OCI-LY1 (cell line): ENCODE measurements at regions not wholly inside any gene's neighbourhood (a gene's known extent, or its start where the extent isn't known, plus 50 kb on each side); places are given as distances from the start of the nearest gene placed in this dataset.

ENCODE experiments used
- H2AFZ ChIP-seq: fragments of 200-600 bp; sonication (generic), shearing (Covaris generic); 2 replicates; pipeline ENCODE4 v1.6.0; 2014; ENCODE audit warnings: antibody characterized with exemption, mild to moderate bottlenecking, low read length
- H3F3A ChIP-seq: fragments of 200-600 bp; sonication (generic), shearing (Covaris generic); 2 replicates; pipeline ENCODE4 v1.6.0; 2014; ENCODE audit warnings: mild to moderate bottlenecking, antibody characterized with exemption, low read length, moderate library complexity; ENCODE audit not compliant: insufficient read depth
- H3K27ac ChIP-seq: fragments of 200-600 bp; sonication (generic); 2 replicates; pipeline ENCODE4 v1.5.1; 2014; ENCODE audit warnings: low read length, mixed run types, mild to moderate bottlenecking, low read depth; ENCODE audit not compliant: poor library complexity, severe bottlenecking
- H3K27me3 ChIP-seq: fragments of 200-600 bp; sonication (generic); 2 replicates; pipeline ENCODE4 v1.6.0; 2014; ENCODE audit warnings: antibody characterized with exemption, mild to moderate bottlenecking, low read length, moderate library complexity; ENCODE audit not compliant: insufficient read depth
- H3K36me3 ChIP-seq: fragments of 200-600 bp; sonication (generic); 2 replicates; pipeline ENCODE4 v1.6.1; 2014; ENCODE audit warnings: mild to moderate bottlenecking, antibody characterized with exemption, low read length, moderate library complexity, mixed read lengths; ENCODE audit not compliant: insufficient read depth
- H3K4me1 ChIP-seq: fragments of 200-600 bp; sonication (generic); 2 replicates; pipeline ENCODE4 v1.5.1; 2014; ENCODE audit warnings: mild to moderate bottlenecking, low read length, moderate library complexity; ENCODE audit not compliant: insufficient read depth, severe bottlenecking
- H3K4me2 ChIP-seq: fragments of 200-600 bp; sonication (generic), shearing (Covaris generic); 2 replicates; pipeline ENCODE4 v1.6.1; 2014; ENCODE audit warnings: low read length
- H3K4me3 ChIP-seq: fragments of 200-600 bp; sonication (generic); 2 replicates; pipeline ENCODE4 v1.5.1; 2014; ENCODE audit warnings: low read length, low read depth, mild to moderate bottlenecking, mixed read lengths; ENCODE audit not compliant: poor library complexity, severe bottlenecking
- H3K79me2 ChIP-seq: fragments of 200-600 bp; shearing (Covaris generic); 2 replicates; pipeline ENCODE4 v1.6.1; 2016; ENCODE audit warnings: mixed run types, low read length, mixed read lengths; ENCODE audit not compliant: insufficient read depth
- H3K9ac ChIP-seq: fragments of 200-600 bp; sonication (generic), shearing (Covaris generic); 2 replicates; pipeline ENCODE4 v1.6.1; 2014; ENCODE audit warnings: mild to moderate bottlenecking, low read length, mixed read lengths
- H3K9me2 ChIP-seq: fragments of 200-600 bp; sonication (generic), shearing (Covaris generic); 2 replicates; pipeline ENCODE4 v1.6.1; 2014; ENCODE audit warnings: low read depth, mild to moderate bottlenecking, low read length, mixed read lengths
- H3K9me3 ChIP-seq: fragments of 200-600 bp; shearing (Covaris generic); 2 replicates; pipeline ENCODE4 v1.6.1; 2014; ENCODE audit warnings: low read length, mixed read lengths
- H4K20me1 ChIP-seq: fragments of 200-600 bp; sonication (generic), shearing (Covaris generic); 2 replicates; pipeline ENCODE4 v1.6.0; 2016; ENCODE audit warnings: mild to moderate bottlenecking, low read length; ENCODE audit not compliant: insufficient read depth
- EZH2 ChIP-seq: fragments of 200-600 bp; sonication (generic), shearing (Covaris generic); IDR thresholded peaks from 2 replicates; pipeline ENCODE4 v1.8.0; 2017; ENCODE audit warnings: borderline replicate concordance, mixed run types, mild to moderate bottlenecking, antibody characterized with exemption, low read length, moderate library complexity, mixed read lengths
- TF ChIP-seq, protein P1 (sequence below): fragments of 200-600 bp; sonication (generic), shearing (Covaris generic); IDR thresholded peaks from 2 replicates; pipeline ENCODE4 v1.5.1; 2017; ENCODE audit warnings: mild to moderate bottlenecking, antibody characterized with exemption, low read length, moderate library complexity, mixed read lengths

DNA sequence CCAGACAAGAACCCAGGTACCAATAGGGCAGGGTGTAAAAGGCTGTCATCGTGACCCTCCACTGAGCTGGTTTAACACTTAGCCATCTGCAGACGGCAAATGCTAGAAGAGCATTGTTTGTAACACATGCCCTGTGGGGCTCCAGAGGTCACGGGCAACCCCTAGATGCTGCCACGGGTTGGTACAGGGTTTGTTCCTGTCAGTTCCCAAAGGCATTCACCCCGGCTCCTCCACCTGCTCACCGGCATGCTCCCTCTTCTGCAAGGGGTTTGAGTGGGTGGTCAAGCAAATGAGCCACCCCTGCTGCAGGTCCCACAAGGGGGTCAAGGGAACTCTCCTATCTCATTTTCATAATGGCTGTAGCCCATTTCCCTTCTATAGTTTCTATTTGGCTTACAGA is 229.3 kb downstream of the ZPLD1 start:
- no peak for TF ChIP-seq EZH2
- TF ChIP-seq, protein P1, sequence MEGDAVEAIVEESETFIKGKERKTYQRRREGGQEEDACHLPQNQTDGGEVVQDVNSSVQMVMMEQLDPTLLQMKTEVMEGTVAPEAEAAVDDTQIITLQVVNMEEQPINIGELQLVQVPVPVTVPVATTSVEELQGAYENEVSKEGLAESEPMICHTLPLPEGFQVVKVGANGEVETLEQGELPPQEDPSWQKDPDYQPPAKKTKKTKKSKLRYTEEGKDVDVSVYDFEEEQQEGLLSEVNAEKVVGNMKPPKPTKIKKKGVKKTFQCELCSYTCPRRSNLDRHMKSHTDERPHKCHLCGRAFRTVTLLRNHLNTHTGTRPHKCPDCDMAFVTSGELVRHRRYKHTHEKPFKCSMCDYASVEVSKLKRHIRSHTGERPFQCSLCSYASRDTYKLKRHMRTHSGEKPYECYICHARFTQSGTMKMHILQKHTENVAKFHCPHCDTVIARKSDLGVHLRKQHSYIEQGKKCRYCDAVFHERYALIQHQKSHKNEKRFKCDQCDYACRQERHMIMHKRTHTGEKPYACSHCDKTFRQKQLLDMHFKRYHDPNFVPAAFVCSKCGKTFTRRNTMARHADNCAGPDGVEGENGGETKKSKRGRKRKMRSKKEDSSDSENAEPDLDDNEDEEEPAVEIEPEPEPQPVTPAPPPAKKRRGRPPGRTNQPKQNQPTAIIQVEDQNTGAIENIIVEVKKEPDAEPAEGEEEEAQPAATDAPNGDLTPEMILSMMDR, result no peak
- no peak overlapping the region for H3K27ac ChIP-seq
- no peaks in the 10 kb centered on the region for H3K36me3 ChIP-seq
- H3K79me2 ChIP-seq, result no peaks in the 10 kb centered on the region
- H3K9me2 ChIP-seq, result no peaks in the 10 kb centered on the region
- H3K27me3 ChIP-seq, result no peaks in the 10 kb centered on the region
- H2AFZ ChIP-seq, result no peak overlapping the region
- H3K4me2 ChIP-seq, result no peak overlapping the region
- no peaks in the 10 kb centered on the region for H3K9me3 ChIP-seq
- H3K4me3 ChIP-seq, result no peak overlapping the region
- H4K20me1 ChIP-seq, result no peaks in the 10 kb centered on the region
- no peaks in the 10 kb centered on the region for H3K4me1 ChIP-seq
- H3F3A ChIP-seq, result no peaks in the 10 kb centered on the region
- H3K9ac ChIP-seq, result no peak overlapping the region

DNA sequence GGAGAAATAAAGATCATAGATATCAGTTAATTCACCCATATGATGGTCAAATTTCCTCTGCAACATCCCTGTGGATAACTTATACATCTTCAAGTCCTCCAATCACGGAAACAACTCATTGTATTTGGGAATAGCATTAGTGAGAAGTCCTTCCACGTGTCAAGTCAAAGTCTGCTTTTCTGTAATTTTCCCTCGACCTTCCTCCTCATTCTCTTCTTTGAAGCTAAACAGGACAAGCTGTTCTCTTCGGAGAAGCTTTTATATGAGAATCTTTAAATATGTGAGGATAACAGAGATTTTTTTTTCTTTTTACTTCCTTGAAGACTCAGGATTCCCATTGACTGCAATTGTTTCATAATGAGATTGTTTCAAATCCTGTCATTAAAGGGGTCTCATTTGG is 230.4 kb downstream of the ZPLD1 start:
- no peaks in the 10 kb centered on the region for H4K20me1 ChIP-seq
- H3F3A ChIP-seq, result no peaks in the 10 kb centered on the region
- no peaks in the 10 kb centered on the region for H3K9me2 ChIP-seq
- no peak overlapping the region for H3K4me3 ChIP-seq
- H3K27ac ChIP-seq, result no peak overlapping the region
- no peak overlapping the region for H3K4me2 ChIP-seq
- no peaks in the 10 kb centered on the region for H3K4me1 ChIP-seq
- H3K9ac ChIP-seq, result no peak overlapping the region
- no peaks in the 10 kb centered on the region for H3K27me3 ChIP-seq
- H2AFZ ChIP-seq, result no peak overlapping the region
- TF ChIP-seq, protein P1, result no peak
- no peak for TF ChIP-seq EZH2
- no peaks in the 10 kb centered on the region for H3K36me3 ChIP-seq
- no peaks in the 10 kb centered on the region for H3K79me2 ChIP-seq
- H3K9me3 ChIP-seq, result no peaks in the 10 kb centered on the region

DNA sequence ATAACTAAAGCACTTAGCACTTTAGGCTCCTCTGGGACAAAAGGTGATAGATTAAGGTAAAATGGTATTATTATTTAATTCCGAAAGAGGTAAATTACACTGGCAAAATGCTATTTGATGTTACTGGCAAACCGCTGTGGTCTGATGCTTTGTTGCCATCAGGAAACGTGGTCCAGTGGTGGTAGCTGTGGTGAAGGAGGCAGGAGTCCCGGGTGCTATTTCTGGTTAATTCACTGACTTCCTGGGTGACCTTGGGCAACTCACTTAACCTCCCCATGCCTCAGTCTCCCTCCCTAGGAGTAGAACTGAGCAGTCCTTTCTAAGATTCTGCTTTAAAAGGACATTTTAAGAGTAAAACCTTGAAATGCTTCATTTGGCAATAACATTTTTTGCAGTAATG is 233.4 kb downstream of the ZPLD1 start:
- no peaks in the 10 kb centered on the region for H3K27me3 ChIP-seq
- no peak overlapping the region for H2AFZ ChIP-seq
- no peaks in the 10 kb centered on the region for H3K36me3 ChIP-seq
- no peaks in the 10 kb centered on the region for H3F3A ChIP-seq
- no peaks in the 10 kb centered on the region for H3K4me1 ChIP-seq
- TF ChIP-seq, protein P1, result no peak
- no peak for TF ChIP-seq EZH2
- H3K4me3 ChIP-seq, result no peak overlapping the region
- H3K27ac ChIP-seq, result no peak overlapping the region
- H3K9me2 ChIP-seq, result no peaks in the 10 kb centered on the region
- H3K9me3 ChIP-seq, result no peaks in the 10 kb centered on the region
- no peak overlapping the region for H3K9ac ChIP-seq
- H3K4me2 ChIP-seq, result no peak overlapping the region
- no peaks in the 10 kb centered on the region for H4K20me1 ChIP-seq
- H3K79me2 ChIP-seq, result no peaks in the 10 kb centered on the region
